ENCODE measurements at regions not wholly inside any gene's neighbourhood (a gene's known extent, or its start where the extent isn't known, plus 50 kb on each side); places are given as distances from the start of the nearest gene placed in this dataset.

GRCh38 chr2:57674025-57674424, 372.6 kb upstream of the VRK2 start:
- no peak for TF ChIP-seq CTCF (IDR thresholded peaks at IDR 0.05; ENCODE audit: low read depth, low read length)

GRCh38 chr2:57674743-57675142, 371.9 kb upstream of the VRK2 start:
- TF ChIP-seq CTCF (IDR thresholded peaks at IDR 0.05; ENCODE audit: low read depth, low read length) = no peak
- DNase-seq (ENCODE audit: extremely low read depth, low read depth) = no peak

More at GRCh38 chr2:57674025-57674424, 372.6 kb upstream of the VRK2 start:
- no peak for DNase-seq (ENCODE audit: extremely low read depth, low read depth)

- no peak for DNase-seq (ENCODE audit: extremely low read depth, low read depth)
- no peak for TF ChIP-seq CTCF (IDR thresholded peaks at IDR 0.05; ENCODE audit: low read depth, low read length)
These were observed 369.3 kb upstream of the VRK2 start for GRCh38 chr2:57677296-57677695.

GRCh38 chr2:57681650-57682049, 365.0 kb upstream of the VRK2 start:
- DNase-seq (ENCODE audit: extremely low read depth, low read depth) = no peak
- TF ChIP-seq CTCF (IDR thresholded peaks at IDR 0.05; ENCODE audit: low read depth, low read length) = no peak

GRCh38 chr2:57685032-57685431, 361.6 kb upstream of the VRK2 start:
- TF ChIP-seq CTCF (IDR thresholded peaks at IDR 0.05; ENCODE audit: low read depth, low read length) = no peak
- DNase-seq (ENCODE audit: extremely low read depth, low read depth) = no peak

GRCh38 chr2:57692395-57692794, 354.2 kb upstream of the VRK2 start:
- TF ChIP-seq CTCF (IDR thresholded peaks at IDR 0.05; ENCODE audit: low read depth, low read length) = no peak

GRCh38 chr2:57693177-57693576, 353.4 kb upstream of the VRK2 start:
- DNase-seq (ENCODE audit: extremely low read depth, low read depth) = no peak
- TF ChIP-seq CTCF (IDR thresholded peaks at IDR 0.05; ENCODE audit: low read depth, low read length) = no peak

More at GRCh38 chr2:57692395-57692794, 354.2 kb upstream of the VRK2 start:
- no peak for DNase-seq (ENCODE audit: extremely low read depth, low read depth)

All from AG09319 (cell line).